DLD1 (cell line): ENCODE measurements at regions not wholly inside any gene's neighbourhood (a gene's known extent, or its start where the extent isn't known, plus 50 kb on each side); places are given as distances from the start of the nearest gene placed in this dataset.
"Not testable (repeated sequence)": the region's sequence is repeated elsewhere in the genome, so short reads cannot be mapped to it uniquely, and the experiment has no call there.

Experiments
- in situ Hi-C: cut with HindIII; loops from 2 replicates; pipeline ENCODE4 v1.10.0; 2017; ENCODE audit warnings: low sequenced_read_pairs

DNA sequence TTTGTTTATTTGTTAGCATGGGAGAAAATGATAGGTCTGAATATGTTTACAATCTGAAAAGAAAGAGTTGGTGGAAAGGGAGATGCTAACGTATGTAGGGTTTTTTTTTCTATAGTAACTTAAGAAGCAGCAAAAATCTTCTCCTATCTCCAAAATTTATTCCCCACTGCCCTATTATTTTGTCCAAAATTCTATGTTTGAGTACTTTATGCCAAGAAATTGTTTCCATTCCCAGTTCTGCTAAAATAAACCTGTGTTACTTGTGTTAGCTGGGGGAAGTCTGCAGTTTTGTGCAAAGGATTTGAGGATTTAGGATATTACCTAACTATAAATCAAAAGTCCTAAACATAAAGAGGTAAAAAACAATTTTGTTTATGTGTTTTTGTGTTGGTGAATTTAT lies 2770.4 kb upstream of the PCDH20 start:
- in situ Hi-C loops: no loop called here

DNA sequence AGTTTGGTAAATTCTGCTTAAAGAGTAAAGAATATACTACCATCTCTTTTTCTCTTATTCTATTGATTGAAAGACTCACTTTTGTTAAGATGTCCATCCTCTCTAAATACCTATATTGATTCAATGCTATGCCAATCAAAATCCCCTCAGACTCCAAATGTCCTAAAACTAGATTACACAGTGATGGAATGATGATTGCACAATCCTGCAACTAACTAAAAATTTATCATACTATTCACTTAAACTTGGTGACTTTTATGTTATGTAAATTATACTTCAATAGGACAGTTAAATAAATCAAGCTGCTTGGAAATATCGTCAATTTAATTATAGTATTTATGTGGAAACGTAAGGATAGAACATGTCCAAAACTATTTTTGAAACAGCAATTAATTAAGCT lies 2765.1 kb upstream of the PCDH20 start:
- in situ Hi-C loops: no loop called here

DNA sequence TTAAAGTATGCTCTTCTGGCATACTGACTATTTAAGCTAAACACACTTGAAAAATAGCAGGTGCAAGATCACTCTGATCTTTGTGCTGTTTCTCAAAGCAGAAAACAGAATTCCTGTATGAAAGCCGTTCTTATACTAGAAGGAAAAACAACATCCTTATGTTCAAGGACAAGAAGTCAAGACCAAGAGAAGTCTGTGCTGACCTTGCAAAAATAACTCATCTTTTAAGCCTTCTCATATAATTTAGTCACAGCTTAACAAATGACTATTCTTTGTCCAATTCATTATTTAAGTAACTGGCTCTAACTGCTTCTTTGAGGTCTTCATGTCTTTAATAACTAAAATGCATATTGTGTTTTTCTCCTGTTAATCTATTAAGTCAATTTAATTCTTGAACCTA lies 2750.2 kb upstream of the PCDH20 start:
- in situ Hi-C loops: no loop called here

DNA sequence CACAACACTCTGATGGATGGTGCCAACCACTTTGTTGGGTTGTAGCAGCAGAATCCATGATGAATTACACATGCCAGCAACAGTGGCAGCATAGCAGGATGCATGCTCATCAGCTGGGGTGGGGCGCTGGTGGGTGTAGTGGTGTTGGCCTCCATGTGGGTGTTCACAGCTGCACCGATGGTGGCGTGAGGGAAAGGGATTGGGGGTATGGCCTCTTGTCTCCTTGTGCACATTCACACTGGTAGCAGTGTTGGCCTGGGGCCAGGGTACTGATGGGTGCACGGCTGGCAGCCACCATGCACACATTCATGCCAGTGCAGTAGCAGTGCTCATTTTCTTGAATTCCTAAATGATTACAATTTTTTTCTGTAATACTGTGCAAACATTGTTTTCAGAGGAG lies 2748.8 kb upstream of the PCDH20 start:
- in situ Hi-C loops: no loop called here

DNA sequence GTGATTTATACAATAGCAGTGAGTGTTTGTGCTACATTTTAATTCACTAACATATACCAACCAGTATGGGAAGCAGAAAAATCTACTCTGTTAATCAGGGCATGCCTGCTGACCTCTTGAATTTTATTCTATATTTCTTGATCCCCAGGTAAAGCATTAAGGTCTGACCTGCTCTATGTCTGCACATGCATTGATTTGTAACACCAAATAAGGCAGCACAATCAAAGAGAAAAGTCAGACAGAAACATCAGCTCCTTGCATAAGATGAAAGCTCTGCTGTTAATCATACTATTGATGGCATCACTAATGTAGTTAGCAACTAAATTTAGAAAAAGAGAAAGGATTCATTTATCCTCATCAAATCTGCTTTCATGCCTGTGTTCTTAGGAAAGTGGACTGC lies 2744.8 kb upstream of the PCDH20 start:
- in situ Hi-C loops: no loop called here

DNA sequence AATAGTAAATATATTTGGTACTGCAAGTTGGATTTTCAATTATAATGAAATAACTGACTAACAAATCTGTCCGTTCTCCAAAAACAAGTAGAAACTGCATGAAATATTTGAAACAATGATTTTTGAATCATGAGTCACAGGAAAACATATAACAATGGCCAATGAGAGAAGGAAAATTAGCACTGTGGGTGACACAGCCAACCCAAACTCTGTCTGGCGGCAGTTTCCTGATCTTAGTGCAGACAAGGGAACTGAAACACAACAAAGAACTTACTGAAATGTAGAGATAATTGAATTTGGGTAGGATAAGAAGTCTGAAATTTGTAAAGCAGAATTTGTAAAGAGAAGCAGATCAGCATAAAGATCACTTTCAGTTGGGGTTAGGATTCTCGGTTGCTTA lies 2743.3 kb upstream of the PCDH20 start:
- in situ Hi-C loops: no loop called here

DNA sequence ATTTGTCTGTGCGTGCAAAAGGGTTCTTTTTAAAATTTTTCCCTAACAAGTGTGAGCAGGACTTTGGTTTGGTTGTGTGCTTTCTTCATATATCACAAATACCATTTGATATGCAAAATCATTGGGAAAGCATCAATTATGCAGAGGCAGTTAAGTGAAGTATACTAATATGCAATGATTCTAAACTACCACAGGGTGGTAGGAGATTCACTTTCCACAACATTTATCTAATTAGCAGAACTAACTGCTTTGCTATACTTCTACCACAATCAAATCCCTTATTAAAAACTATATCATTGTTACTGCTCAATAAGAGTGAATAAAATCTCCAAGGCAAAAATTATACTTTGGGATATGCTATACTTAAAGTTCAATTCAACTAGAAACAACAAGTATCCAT lies 2738.9 kb upstream of the PCDH20 start:
- in situ Hi-C loops: no loop called here

DNA sequence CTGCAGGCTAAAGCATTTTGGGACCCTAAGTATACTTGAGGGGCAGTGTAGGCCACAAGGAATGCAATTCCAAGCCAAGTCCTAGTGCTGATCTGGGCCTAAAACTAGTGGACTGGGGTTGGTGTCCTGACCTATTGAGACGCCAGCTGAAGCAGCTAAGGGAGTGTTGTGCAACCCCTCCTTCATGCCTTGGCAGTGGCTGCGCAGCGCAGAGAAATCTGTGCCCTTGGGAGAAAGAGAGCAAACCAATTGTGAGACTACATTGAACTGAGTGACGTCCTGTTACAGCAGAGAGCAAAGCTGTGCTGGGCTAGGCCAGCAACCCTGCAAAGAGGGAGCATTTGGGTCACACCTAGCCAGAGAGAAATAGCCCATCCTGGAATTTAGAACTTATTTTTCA lies 2715.0 kb upstream of the PCDH20 start:
- in situ Hi-C loops: no loop called here

DNA sequence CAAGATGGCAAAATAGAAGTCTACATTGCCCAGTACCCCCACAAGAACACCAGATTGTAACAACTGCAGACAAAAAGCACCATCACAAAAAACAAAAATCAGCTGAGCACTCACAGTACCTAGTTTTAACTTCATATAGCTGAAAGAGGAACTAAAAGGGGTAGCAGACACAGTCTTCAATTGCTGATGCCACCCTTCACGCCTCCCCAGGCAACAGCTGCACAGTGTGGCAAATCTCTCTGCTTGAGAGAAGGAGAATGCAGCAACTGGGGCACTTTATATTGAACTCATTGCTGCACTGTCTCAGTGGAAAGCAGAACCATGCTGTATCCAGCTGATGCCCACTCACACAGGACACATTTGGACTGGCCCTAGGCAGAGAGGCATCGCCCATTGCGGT lies 2714.5 kb upstream of the PCDH20 start:
- in situ Hi-C loops: no loop called here

DNA sequence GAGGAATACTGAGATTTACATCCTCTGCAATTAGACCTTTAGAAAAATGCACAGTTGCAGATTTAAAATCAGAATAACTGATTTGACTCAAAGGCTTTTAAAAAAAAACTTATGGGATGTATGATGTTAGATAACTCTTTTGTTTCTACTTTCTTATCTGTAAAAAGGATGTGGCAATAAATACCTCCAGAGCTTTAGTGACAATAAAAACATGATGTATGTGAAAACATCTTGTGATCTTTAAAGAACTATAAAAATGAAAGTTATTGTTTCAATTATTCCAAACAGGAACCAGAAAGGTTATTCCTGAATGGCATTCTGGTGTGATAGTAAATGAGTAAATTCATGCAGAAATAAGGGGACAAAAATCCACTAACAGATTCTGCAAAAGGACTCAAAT lies 2712.2 kb upstream of the PCDH20 start:
- in situ Hi-C loops: no loop called here

DNA sequence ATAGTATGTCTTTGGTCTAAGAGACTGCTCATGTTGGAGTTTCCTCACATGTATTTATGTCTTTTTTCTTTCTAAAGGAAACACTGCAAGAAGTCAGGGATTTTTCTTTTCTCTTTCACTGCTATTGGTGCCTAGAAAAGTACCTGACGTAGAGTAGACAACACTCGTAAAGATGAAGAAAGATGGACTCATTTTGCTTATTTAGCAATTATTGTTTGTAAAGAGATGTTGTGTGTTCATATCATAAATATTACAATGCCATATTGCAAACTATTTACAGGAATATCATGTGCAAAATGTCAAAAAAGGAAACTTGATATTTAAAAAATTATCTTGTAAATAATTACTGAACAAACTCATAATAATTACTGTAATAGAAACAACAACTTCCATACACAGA lies 2711.5 kb upstream of the PCDH20 start:
- in situ Hi-C loops: no loop called here

DNA sequence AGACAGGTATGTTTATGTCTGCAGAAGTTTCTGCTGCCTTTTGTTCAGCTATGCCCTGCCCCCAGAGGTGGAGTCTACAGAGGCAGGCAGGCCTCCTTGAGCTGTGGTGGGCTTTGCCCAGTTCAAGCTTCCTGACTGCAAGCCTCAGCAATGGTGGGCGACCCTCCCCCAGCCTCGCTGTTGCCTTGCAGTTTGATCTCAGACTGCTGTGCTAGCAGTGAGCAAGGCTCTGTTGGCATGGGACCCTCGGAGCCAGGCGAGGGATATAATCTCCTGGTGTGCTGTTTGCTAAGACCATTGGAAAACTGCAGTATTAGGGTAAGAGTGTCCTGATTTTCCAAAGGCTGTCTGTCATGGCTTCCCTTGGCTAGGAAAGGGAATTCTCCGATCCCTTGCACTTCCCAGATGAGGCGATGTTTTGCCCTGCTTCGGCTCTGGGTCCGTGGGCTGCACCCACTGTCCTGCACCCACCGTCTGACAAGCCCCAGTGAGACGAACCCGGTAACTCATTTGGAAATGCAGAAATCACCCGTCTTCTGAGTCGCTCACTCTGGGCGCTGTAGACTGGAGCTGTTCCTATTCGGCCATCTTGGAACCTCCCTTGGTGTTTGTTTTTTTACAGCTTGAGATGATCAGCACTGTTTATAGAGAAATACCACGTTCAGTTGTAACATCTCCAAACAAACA lies 2705.5 kb upstream of the PCDH20 start:
- in situ Hi-C loops: not testable (repeated sequence)

DNA sequence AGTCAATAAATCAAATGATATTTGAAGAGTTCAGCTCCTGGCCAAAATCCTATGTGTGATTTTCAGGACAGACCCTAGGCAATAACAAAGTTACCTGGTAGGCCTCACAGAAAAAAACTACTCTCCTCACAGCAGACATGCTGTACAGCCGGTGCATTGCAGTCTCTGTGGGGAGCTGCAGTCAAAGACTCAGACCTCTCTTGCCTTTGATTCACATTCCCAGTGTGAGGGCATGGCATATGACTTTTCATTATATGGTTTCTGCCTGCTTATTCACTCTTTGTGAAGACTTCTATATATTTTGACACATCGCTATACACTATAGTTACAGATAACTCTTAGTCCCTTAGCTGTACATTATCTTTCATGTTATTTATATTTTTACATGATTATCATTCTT lies 2684.3 kb upstream of the PCDH20 start:
- in situ Hi-C loops: no loop called here

DNA sequence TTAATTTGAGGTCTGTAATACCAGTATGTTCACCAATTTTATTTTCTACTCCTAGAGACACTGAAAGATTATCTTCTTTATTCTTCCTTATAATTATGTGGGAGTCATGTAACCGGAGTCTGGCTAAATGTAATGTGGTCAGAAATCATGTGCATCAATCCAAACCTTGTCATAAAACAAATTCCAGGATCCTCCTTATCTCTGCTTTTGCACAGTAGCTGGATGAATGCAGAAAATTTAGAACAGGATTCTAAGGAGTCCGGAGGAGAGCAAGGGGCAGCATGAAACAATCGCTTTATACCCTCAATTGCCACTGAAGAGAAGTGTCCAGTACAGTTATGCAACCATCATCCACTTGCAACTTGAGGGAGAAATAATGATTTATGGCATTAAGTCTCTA lies 2674.7 kb upstream of the PCDH20 start:
- in situ Hi-C loops: no loop called here

DNA sequence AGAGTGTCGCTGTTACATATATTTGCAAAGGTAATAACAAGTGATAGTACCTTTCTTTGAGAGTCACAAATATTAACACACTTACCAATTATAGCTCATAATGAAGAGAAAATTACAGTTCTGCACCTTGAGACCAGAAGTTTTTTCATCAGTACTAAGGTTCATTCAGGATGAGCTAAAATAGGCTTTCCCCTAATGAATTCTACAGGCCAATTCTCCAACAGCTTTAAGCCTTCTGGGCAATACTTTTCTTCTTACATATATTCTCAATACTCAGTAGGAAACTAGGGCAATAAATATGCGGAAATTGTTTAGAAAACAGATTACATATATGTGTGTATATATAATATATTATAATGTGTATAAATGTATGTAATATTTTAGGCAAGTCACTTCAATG lies 2672.8 kb upstream of the PCDH20 start:
- in situ Hi-C loops: no loop called here

DNA sequence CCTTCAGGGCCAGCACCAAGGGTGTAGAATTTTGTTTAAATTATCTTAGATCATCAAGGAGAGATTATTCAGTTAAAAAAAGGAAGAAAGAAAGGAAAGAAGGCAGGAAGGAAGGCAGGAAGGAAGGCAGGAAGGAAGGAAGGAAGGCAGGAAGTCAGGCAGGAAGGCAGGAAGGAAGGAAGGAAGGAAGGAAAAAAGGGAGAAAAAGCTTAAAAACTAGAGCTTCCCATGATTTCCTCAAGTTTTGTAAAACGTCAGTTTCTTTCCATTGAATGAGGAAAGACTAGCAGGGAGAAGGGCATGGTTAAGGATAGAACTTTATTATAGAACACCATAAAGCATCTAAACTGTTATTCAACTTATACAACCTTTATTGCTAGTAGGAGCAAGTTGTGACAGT lies 2672.0 kb upstream of the PCDH20 start:
- in situ Hi-C loops: no loop called here

DNA sequence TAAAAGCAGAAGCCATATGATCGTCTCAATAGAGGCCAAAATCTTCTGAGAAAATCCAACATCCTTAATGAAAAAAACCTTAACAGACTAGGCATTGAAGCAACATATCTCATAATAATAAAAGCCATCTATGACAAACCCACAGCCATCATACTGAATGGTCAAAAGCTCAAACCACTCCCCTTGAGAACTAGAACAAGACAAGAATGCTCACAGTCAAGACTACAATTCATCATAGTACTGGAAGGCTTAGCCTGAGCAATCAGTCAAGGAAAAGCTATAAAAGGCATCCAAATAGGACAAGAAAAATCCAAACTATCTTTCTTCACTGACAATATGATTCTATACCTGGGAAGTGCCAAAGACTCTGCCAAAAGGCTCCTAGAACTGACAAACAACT lies 2668.2 kb upstream of the PCDH20 start:
- in situ Hi-C loops: no loop called here

DNA sequence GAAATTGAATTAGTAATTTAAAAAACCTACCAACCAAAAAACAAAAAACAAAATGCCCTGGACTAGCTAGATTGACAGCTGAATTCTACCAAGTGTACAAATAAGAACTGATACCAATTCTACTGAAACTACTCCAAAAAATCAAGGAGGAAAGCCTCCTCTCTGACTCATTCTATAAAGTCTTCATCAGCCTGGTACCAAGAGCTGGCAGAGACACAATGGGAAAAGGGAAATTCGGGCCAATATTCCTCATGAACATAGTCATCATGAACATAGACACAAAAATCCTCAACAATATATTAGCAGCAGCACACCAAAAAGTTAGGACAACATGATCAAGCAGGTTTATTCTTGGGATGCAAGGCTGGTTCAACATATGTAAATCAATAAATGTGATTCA lies 2667.7 kb upstream of the PCDH20 start:
- in situ Hi-C loops: no loop called here

DNA sequence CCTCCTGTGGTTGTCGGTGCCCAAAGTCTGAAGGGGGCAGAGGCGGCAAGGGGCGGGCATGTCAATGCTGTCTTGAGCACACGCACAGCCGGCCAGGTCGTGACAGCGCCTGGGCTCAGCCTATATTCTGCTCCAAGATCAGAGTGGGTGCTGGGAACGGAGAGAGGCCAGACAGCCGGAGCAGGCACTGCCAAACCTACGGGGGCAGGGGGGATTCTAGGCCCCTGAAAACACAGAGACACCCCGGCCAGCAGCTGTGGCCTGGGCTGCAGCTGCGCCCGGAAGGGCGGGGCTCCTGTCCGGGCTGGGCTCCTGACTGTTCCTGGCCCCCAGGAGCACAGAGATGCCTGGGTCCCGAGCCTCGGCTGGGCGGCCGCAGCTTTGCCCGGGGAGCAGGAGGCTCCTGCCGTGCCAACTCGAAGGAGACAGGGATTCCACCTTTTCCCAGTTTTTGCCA lies 2662.9 kb upstream of the PCDH20 start:
- in situ Hi-C loops: no loop called here

DNA sequence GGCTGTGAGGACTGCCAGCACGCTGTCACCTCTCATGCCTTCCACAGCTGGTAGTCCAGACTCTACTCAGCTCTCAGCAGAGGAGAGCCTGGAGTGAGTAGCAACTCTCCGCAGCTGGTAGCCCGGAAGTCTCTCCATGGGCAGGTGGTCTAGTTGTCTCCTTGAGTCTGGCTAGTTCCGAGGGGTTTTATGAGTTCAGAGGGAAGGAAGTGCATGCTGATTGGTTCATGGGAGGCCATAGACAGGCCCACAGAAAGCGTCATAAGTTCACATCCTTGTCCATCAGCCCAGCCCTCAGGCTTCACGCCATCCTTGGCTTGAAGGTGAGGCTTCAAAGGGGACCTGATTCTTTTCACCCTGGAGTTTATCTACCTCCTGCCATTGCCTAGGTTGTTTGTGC lies 2662.4 kb upstream of the PCDH20 start:
- in situ Hi-C loops: no loop called here

DNA sequence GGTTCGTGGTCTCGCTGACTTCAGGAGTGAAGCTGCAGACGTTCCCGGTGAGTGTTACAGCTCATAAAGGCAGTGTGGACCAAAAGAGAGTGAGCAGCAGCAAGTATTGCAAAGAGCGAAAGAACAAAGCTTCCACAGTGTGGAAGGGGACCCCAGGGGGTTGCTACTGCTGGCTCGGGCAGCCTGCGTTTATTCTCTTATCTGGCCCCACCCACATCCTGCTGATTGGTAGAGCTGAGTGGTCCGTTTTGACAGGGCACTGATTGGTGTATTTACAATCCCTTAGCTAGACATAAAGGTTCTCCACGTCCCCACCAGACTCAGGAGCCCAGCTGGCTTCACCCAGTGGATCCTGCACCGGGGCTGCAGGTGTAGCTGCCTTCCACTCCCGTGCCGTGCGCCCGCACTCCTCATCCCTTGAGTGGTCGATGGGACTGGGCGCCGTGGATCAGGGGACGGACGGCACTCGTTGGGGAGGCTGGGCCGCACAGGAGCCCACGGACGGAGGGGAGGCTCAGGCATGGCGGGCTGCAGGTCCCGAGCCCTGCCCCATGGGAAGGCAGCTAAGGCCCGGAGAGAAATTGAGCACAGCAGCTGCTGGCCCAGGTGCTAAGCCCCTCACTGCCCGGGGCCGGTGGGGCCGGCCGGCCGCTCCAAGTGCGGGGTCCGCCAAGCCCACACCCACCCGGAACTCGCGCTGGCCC lies 2661.6 kb upstream of the PCDH20 start:
- in situ Hi-C loops: not testable (repeated sequence)

DNA sequence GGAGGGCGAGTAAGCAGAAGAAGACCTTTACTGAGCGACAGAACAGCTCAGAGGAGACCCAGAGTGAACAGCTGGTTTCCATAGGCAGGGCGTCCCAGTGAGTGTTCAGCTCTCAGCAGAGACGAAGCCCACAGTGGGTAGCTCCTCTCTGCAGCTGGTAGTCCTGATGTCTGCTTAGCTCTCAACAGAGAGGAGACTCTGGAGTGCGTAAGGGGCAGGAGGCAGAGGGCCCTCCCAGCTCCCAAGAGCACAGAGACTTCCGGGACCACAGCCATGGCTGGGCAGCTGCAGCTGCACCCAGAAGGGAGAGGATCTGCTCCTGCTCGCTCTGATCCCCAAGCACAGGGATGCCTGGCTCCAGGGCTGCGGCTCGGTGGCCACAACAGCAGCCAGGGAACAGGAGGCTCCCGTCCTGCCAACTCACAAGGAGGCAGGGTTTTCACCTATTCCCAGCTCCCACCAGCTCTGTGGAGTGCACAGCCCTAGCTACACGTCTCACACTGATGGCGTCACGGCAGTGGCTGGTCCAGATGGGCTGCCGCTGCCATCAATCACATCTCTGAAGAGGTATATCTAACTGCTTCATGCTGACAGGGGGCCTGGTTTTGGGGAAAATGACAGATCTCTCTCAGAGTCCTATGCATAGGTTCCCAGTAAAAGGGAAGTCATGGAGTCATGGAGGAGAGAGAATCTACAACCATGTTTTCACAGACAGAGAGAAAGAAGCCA lies 2660.1 kb upstream of the PCDH20 start:
- in situ Hi-C loops: no loop called here
